Ammon's horn (tissue), 1 donor: ENCODE measurements at regions not wholly inside any gene's neighbourhood (a gene's known extent, or its start where the extent isn't known, plus 50 kb on each side); places are given as distances from the start of the nearest gene placed in this dataset.
"Not testable (repeated sequence)": the region's sequence is repeated elsewhere in the genome, so short reads cannot be mapped to it uniquely, and the experiment has no call there.

Experiments
- DNase-seq: peaks from one replicate; pipeline ENCODE4 v3.0.0-alpha.2; 2016; ENCODE audit warnings: low spot score

- DNase-seq, result no peak
These were observed 170.8 kb downstream of the SUCLG1 start for GRCh38 chr2:84288293-84288692.

GRCh38 chr2:84286878-84287277 is 172.2 kb downstream of the SUCLG1 start:
- DNase-seq, result no peak

- DNase-seq, result no peak
These were observed 173.9 kb downstream of the SUCLG1 start for GRCh38 chr2:84285056-84285747.

- DNase-seq, result no peak
These were observed 175.6 kb downstream of the SUCLG1 start for GRCh38 chr2:84283506-84283905.

GRCh38 chr2:84281510-84281909 is 177.6 kb downstream of the SUCLG1 start:
- DNase-seq, result peak; percentile 8

- no peak for DNase-seq
These were observed 178.2 kb downstream of the SUCLG1 start for GRCh38 chr2:84280873-84281272.

- DNase-seq, result no peak
These were observed 180.7 kb downstream of the SUCLG1 start for GRCh38 chr2:84278386-84278785.

GRCh38 chr2:84276590-84277255 is 182.4 kb downstream of the SUCLG1 start:
- DNase-seq, result no peak

GRCh38 chr2:84273406-84273805 is 185.7 kb downstream of the SUCLG1 start:
- DNase-seq, result no peak

GRCh38 chr2:84271977-84272376 is 187.1 kb downstream of the SUCLG1 start:
- DNase-seq, result no peak

GRCh38 chr2:84257831-84258230 is 201.2 kb downstream of the SUCLG1 start:
- peak; percentile 56 for DNase-seq

GRCh38 chr2:84251651-84252302 is 207.3 kb downstream of the SUCLG1 start:
- DNase-seq, result no peak

- DNase-seq, result no peak
These were observed 209.9 kb downstream of the SUCLG1 start for GRCh38 chr2:84249140-84249539.

GRCh38 chr2:84247532-84247931 is 211.5 kb downstream of the SUCLG1 start:
- DNase-seq, result no peak

GRCh38 chr2:84243788-84244733 is 215.0 kb downstream of the SUCLG1 start:
- DNase-seq, result no peak

GRCh38 chr2:84238907-84239306 is 220.2 kb downstream of the SUCLG1 start:
- no peak for DNase-seq

GRCh38 chr2:84236288-84236687 is 222.8 kb downstream of the SUCLG1 start:
- DNase-seq, result no peak

GRCh38 chr2:84234103-84234502 is 225.0 kb downstream of the SUCLG1 start:
- no peak for DNase-seq

GRCh38 chr2:84231478-84231877 is 227.6 kb downstream of the SUCLG1 start:
- DNase-seq, result peak; percentile 85

- DNase-seq, result no peak
These were observed 235.0 kb downstream of the SUCLG1 start for GRCh38 chr2:84224121-84224520.

GRCh38 chr2:84223191-84223590 is 235.9 kb downstream of the SUCLG1 start:
- no peak for DNase-seq

- DNase-seq, result not testable (repeated sequence)
These were observed 238.0 kb downstream of the SUCLG1 start for GRCh38 chr2:84221102-84221501.
